Umbilical cord (tissue), 1 donor: ENCODE measurements at regions not wholly inside any gene's neighbourhood (a gene's known extent, or its start where the extent isn't known, plus 50 kb on each side); places are given as distances from the start of the nearest gene placed in this dataset.

Experiments
- DNase-seq: peaks from one replicate; pipeline ENCODE4 v3.0.0-alpha.2; 2015; ENCODE audit warnings: low spot score

DNA sequence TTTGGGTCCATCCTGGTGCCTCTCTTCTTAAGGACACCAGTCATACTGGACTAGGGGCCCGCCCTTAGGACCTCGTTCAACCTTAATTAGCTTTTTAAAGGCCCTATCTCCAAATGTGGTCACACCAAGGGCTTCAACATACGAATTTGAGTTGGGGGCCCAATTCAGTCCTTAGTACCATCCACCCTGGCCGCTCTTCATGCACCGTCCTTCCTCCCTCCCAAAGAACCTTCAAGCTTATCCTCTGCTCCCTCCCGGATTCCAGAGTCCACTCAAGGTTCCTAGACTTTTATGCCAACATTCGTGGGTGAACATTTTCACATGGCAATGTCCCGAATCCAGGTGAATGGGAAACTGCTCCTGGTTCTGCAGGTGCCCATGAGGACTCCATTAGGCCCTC lies 201.3 kb upstream of the IGF1R start:
- DNase-seq: no peak

DNA sequence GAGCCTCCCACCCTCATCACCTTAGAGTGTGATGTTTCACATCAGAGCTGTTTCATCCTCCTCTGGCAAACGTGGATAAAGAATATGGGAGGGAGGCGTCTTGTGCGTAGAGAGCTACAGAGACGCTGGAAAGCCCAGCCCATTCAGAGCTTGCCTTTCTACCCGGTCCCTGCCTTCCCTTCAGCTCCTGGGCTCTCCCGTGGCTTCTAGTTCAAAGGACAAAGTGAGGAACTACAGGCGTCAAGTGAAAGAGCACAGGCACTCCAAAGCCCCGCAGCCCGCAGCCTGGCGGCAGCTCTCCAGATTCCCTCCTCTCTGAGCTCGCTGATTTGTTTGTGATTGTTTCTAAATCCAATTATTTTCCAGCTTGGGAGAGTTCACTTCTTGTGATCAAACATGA lies 197.1 kb upstream of the IGF1R start:
- no peak for DNase-seq

DNA sequence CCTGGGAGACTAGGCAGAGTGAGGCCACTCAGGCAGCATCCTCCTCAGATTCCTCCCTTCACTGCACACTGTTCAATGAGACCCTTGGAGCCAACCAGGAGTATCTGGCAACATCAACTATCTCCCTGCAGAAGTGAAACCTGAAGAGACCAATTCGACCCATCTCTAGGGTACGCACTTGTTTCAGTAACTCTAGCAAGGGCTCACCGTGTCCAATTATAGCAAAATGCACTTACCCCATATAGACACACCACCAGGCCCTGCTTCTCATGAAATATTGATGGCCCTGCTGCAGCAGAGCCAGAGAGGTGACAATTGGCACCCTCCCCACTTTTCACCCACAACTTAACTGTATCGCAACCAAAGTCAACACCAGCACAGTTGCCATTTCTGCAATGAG lies 196.1 kb upstream of the IGF1R start:
- DNase-seq: no peak

DNA sequence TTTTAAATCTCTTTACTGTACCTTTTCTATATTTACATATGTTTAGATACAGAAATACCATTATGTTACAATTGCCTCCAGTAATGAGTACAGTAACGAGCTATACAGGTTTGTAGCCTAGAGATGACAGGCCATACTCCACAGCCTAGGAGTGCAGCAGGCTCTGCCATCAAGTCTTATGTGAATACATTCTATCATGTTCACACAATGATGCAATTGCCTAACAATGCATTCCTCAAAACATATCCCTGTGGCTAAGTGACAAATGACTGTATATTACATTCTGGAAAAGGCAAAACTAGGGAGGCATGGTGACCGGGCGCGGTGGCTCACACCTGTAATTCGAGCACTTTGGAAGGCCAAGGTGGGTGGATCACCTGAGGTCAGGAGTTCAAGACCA lies 192.4 kb upstream of the IGF1R start:
- peak; percentile 7 for DNase-seq

DNA sequence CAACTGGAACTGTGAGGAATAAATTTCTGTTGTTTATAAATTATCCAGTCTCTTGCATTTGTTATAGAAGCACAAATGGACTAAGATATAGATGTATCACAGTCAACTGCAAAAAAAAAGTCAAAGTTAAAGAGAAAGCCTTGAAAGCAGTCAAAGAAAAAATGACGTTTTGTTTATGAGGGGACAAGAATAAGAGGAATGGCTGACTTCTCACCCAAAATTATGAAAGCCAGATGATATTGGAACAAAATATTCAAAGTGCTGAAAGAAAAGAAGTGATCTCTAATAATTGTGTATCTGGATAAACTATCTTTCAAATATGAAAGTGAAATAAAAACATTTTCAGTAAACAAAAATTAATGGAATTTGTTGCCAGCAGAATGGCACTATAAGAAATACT lies 171.8 kb upstream of the IGF1R start:
- no peak for DNase-seq

DNA sequence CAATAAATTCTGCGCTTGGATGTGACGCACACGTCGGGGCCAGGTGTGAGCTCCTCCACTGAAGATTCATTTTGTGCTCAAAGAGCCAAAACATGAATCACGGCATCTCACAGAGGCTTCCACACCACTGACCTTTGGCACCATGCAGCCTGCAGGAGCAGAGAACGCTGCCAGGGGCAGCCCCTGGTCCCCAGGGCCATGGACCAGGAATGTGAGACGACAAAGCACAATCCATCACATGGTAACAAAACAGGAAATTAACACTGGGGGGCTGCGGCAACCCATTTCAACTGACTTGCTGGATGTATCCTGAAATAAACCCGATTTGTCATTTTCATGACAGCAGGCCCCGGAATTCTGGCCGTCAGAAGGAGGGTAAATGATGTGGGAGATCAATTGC lies 167.5 kb upstream of the IGF1R start:
- no peak for DNase-seq

DNA sequence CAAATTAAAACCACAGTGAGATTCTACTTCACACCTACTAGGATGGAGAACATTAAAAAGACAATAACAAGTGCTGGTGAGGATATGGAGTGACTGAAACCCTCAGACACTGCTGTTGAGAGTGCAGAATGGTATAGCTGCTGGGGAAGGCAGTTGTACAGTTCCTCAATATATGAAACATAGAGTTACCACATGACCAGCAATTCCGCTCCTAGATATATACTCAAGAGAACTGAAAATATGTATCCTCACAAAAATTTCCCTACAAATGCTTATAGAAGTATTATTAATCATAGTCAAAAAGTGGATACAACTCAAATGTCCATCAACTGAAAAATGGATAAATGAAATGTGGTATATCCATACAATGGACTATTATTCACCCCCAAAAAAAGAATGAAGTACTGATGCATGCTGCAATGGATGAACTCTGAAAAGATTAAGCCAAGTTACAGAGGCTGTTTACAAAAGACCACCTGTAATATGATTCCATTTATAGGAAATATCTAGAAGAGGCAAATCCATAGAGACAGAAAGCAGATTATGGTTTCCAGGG lies 164.7 kb upstream of the IGF1R start:
- no peak for DNase-seq

DNA sequence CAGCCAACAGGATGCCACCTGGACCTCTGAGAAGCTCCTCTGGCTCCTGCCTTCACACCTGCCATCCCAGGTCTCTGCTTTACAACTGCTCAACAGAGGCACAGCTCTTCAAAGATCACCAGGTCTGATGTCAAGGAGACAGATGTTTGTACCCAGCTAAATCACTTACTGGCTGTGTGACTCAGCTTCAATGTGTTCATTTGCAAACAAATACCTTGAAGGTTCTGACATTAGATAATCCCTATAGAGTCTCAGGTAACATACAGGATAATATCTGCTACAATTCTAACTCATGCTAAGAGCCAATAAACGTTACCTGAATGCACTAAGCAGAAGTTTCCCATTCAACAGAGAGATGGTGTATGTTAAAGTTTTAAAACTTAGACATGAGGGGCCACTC lies 163.4 kb upstream of the IGF1R start:
- DNase-seq: no peak

DNA sequence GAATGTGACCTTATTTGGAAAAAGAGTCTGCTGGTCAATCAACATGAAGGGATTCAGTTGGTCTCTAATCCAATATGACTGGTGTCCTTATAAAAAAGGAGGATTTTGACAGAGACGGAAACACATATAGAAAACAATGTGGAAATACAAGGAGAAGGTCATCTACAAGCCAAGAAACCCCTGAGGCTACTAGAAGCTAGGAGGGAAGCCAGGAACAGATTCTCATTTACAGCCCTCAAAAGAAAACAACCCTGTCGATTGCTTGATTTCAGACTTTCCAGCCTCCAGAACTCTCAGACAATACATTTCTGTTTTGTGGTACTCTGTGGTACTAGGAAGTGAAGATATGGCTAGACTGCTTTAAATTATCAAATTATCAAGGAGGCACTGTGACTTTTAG lies 162.9 kb upstream of the IGF1R start:
- DNase-seq: no peak

DNA sequence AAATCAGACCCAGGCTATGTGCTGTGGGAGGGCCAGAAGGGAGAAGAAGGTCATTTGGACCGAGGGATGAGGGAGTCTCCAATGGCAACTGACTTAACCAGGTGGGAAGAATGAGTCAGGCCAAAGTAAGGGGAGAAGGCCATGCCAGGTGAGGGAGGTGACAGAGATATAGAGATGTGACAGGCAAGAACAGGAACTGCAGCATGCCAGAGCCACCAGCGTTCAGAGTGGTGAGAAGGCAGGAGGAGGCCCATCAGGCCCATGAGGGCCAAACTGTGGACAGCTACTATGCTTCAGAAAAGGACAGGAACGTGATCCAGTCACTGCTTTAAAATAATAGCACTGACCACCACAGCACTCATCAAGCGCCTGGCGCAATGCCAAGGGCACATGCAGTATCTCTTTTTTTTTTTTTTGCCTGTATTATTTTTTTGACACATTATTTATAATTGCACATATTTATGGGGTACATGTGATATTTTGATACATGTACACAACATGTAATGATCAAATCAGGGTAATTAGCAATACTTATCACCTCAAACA lies 154.3 kb upstream of the IGF1R start:
- DNase-seq: no peak

DNA sequence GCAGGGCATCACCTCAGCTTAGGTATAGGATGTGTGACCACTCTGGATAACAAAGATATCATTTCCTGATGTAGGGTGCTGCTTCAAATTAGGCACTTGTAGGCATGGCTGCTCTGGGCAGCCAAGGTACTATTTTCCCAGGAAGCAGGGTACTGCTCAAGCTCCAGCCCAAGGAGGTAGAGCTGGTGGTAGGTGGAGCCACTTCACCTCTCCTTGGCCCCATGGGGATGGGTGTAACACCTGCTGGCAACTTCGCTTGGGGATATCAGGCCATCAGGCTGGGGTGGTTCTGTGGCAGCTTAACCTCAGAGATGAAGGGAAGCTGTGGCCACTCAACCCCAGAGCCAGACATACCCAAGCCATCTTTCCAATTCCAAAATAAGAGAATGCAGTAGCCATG lies 147.1 kb upstream of the IGF1R start:
- DNase-seq: no peak

DNA sequence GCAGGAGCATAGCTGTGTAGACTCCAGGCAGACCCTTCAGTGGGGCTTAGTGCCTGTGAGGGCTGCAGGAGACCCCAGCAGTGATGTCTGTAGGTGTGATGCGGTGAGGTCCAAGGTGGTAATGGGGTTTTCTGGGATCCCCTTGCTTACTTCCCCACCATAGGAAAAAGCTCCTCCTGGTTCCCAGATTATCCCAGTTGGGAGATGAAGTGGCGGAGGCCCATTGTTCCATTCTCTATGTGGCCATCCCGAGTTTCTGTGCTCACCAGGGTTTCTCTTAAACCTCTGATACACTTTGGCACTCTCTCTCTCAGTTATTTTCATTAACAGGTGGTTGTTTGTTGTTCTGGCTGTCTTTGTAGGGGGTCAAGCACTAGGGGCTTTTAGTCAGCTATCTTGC lies 146.7 kb upstream of the IGF1R start:
- DNase-seq: no peak

DNA sequence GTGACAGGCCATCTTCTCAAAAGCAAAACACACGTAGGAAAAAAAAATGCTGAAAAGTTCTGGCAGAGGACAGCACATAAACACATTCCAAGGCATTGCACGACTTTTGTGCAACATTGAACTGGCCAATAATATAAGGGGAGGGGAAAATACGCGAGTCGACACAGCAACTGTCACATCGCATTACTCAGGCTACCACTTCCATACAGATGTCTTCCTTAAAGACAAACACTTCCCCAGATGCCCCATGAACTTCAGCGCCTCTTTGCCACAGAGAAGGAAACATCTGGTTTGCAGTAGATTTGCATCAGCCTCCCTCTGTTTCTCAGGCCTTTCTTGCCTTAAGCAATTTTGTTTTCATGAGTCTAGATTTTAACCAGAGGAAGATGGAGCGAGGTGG lies 144.4 kb upstream of the IGF1R start:
- DNase-seq: peak; percentile 60

DNA sequence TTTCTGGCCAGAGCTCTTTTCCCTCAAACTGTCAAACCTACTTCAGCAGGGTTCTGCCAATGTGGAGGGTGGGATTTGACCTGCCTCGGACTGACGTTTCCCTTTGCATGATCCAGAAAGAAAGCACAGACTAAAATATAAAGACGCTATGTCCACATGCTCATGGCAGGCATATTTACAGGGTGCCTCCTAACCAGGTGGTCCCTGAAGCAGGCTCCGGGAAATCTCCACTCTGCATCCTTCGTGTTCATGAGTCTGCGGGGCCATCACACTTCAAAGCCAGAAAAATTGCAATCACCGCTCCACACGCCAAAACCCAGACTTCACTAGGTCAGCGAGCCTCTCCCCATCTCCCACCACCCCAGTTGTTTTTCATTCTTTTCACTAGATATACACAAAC lies 143.3 kb upstream of the IGF1R start:
- DNase-seq: no peak

DNA sequence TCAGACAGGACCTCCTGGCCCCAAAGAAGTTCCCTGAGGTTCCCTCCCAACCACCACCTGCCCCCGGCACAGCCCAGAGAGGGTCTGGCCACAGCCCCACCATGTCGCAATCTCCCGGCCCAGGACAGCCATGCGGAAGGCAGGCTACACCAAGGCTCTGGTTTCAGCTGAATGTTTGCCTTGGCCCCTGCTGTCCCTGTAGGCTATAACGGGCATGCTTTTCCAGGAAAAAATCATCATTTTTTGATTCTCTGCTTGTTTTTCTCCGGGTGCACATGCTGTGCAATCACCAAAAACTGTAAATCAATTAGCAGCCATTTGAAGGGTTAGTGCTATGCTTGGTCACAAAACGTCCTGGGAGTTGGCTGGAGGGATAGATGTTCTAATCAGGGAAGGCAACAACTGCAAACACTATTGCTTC lies 142.7 kb upstream of the IGF1R start:
- no peak for DNase-seq

DNA sequence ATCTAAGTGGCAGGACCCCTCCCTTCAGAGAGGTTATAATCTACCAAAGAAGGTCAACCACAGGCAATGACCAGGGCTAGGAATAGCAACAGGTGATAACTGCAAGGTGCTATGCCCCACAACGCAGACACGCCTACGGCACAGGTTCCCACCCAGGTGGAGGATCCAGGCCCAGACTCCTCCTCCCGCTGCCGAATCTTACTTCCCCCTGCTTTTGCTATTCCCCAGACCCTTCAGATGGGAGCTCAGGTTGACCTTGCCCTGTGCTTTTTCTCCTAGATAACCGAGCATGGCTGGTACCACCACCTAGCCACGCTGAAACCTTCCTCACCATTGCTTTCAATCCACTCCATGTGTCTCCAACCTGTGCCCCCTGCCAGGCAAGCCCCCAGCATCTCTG lies 142.2 kb upstream of the IGF1R start:
- DNase-seq: no peak

DNA sequence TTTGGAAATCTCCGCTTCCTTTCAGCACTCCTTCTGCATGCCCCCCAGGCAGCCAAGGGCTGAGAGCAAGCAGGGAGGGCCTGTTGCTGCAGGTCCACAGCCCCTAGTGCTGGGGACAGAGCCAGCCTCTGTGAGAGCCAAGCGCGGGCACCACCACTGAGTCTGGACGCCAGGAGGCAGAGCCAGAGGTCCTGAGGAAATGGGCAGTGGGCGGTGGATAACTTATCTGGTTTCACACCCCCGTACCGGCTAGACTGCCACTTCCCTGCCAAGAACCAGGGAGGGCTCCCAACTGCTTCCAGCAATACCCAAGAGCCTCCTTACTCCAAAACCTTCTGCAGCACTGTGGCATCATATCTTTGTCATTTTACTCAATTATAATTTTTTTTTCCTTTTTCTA lies 141.6 kb upstream of the IGF1R start:
- no peak for DNase-seq

DNA sequence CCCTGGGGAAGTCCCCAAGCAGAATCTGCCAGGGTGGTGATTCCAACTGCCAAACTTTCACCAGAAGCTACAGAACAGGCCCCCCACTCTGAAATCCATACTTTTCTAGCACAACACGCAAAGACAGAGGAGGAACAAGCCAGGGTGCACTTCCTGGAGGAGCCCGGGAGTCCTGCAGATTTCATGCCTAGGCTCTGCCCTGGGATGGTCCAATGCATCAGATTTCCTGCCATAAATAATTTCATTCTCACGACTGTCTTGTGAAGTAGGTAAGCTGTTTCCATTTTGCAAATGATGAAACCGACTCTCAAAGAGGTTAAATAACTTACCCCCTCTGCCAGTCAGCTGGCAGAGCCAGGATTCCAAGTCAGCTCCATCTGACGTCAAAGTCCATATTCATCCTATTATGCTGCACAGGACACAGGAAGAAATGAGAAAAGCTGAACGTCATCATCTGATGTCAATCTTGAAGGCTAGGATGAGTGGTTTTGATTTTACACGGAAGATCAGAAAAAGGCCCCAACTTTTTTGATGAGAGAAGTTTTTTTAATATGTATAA lies 134.8 kb upstream of the IGF1R start:
- no peak for DNase-seq

DNA sequence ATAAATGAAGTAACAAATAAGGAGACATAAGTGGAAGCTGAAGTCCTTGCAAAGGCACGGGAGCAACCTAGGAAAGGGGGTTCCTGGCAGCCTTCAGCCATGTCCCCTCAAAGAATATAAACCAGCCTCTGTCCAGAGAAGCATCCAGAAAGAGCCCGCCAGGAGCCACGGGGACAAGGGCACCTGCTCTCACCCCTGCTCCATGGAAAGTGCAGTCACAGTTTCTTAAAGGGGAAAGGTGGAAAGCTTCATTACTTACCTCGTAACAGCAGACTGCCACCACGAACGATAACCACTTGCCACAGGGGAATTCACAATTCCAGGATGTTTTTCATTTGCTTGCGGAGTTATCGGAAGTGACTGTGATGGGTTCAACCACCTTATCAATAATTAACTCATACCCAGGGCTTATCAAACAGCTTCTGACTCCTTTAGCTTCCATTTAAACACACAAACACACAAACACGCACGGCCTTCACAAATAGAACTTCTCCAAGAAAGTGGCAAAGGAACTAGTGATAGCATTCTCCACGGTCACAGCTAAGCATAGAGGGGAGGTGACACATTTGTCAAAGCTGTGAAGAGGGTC lies 134.2 kb upstream of the IGF1R start:
- DNase-seq: no peak

DNA sequence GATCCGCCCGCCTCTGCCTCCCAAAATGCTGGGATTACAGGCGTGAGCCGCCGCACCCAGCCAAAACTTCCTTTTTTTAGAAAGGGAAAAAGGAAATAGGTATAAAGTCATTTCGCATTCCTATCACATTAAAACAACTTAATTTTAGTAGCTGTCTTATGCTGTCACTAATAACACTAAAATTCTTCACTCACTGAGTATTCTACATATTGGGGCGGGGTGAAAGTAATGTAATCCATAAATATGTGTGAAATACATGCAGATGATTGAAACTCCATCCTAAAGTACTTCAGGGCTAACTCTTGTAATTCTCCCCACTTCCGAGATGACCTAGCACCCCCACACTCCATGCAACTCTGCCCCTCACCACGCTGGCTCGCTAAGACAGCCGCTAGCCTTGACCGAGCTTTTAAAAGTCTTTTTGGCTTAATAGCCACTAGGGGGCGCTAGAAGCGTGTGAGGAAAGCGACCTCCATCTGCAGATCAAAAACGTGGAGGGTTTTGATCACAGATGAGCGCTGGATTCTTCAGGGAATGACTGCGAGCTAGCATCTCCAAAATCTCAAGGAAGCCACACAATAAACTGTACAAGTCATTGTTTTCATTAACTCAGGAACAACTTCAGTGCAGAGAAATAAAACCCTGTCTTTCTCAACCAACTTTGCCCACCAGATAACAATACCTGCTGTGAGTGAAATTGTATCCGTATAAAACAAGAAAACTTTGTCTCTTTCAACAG lies 129.3 kb upstream of the IGF1R start:
- DNase-seq: peak; percentile 85

DNA sequence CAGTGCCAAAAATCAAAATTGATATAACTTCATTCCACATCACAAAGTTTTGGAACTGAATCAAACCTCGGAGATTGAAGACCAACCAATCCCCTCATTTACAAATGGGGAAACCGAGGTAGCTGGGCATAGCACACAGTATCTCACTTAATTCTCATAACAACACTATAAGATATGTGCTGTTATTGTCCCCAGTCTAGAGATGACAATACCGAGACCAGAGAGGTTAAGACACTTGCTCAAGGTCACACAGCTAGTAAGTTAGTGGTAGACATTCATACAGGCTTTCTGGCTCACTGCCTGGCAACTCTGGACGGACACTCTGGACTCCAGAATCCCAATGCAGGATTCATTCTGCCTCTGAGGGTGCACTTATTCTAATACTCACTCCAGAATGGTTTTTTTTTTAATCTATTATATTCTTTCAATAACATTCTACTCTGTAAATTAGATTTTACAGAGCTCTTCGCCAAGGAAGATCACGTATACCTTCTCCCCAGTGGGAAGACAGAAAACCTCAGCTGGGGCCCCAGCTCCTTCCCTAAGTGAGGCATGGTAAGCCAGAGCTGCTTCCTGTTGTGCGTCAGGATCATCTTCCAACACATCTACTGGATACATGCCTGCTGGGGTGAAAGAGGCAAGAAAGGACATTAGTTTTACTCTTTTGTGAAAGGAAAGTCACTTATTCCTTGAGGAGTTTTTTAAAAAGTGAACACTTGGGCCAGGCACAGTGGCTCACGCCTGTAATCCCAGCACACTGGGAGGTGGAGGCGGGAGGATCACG lies 128.4 kb upstream of the IGF1R start:
- DNase-seq: peak; percentile 59

DNA sequence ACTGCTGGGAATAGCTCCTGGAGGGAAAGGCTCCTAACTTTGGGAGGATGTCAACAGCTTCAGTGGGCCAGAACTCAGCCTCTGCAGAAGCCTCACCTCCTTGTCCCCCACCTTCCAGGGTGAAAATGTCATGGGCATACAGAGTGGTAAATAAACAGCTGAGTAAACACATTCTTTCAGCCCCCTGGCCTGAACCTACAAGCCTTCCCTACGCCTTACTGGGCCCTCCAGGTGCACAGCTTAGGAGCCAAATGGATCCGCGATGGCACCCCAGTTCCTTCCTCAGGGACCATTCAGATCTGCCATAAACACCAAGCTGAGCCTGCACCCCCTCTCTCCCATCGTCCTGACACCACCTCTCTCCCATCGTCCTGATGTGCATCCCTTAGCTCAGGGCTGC lies 126.2 kb upstream of the IGF1R start:
- DNase-seq: no peak
